SU-DHL-6 (cell line): ENCODE measurements at regions not wholly inside any gene's neighbourhood (a gene's known extent, or its start where the extent isn't known, plus 50 kb on each side); places are given as distances from the start of the nearest gene placed in this dataset.

Experiments used
- H2AFZ ChIP-seq: fragments of 200-600 bp; sonication (generic); 2 replicates; pipeline ENCODE4 v1.6.1; 2014; ENCODE audit warnings: low read depth, mild to moderate bottlenecking, moderate library complexity, mixed read lengths, antibody characterized with exemption, low read length; ENCODE audit not compliant: severe bottlenecking
- H3F3A ChIP-seq: fragments of 200-600 bp; shearing (Covaris generic); 2 replicates; pipeline ENCODE4 v1.6.0; 2016; ENCODE audit warnings: antibody characterized with exemption, mild to moderate bottlenecking; ENCODE audit not compliant: insufficient read depth
- H3K27ac ChIP-seq: fragments of 200-600 bp; sonication (generic); 2 replicates; pipeline ENCODE4 v1.5.1; 2016; ENCODE audit warnings: low read depth, mild to moderate bottlenecking, low read length, moderate library complexity, mixed read lengths
- H3K27me3 ChIP-seq: fragments of 200-600 bp; sonication (generic), shearing (Covaris generic); 2 replicates; pipeline ENCODE4 v1.6.0; 2014; ENCODE audit warnings: mild to moderate bottlenecking, low read length
- H3K36me3 ChIP-seq: fragments of 200-600 bp; sonication (generic); 2 replicates; pipeline ENCODE4 v1.6.1; 2014; ENCODE audit warnings: mild to moderate bottlenecking, low read length, mixed read lengths
- H3K4me2 ChIP-seq: fragments of 300-600, 200-600 bp; shearing (Covaris generic), sonication (generic); 2 replicates; pipeline ENCODE4 v1.6.0; 2014; ENCODE audit warnings: low read length, low read depth, mild to moderate bottlenecking; ENCODE audit not compliant: poor library complexity, severe bottlenecking
- H3K4me3 ChIP-seq: fragments of 200-600 bp; sonication (generic); 2 replicates; pipeline ENCODE4 v1.5.1; 2014; ENCODE audit warnings: antibody characterized with exemption, low read length, mild to moderate bottlenecking, mixed read lengths; ENCODE audit not compliant: insufficient read depth, poor library complexity, severe bottlenecking
- H3K79me2 ChIP-seq: fragments of 200-600 bp; sonication (generic); 2 replicates; pipeline ENCODE4 v1.6.1; 2014; ENCODE audit warnings: mild to moderate bottlenecking, low read length, moderate library complexity; ENCODE audit not compliant: insufficient read depth
- H3K9ac ChIP-seq: fragments of 200-600 bp; sonication (generic); 2 replicates; pipeline ENCODE4 v1.7.0; 2014; ENCODE audit warnings: mild to moderate bottlenecking, low read length
- H3K9me2 ChIP-seq: fragments of 200-600 bp; sonication (generic); replicated peaks from 2 replicates; pipeline ENCODE4 v1.6.1; 2014; ENCODE audit warnings: low read length; ENCODE audit not compliant: insufficient read depth
- H3K9me3 ChIP-seq: fragments of 200-600 bp; sonication (generic); 2 replicates; pipeline ENCODE4 v1.6.1; 2014; ENCODE audit warnings: low read length, mixed read lengths; ENCODE audit not compliant: insufficient read depth
- H4K20me1 ChIP-seq: fragments of 200-600 bp; sonication (generic); 2 replicates; pipeline ENCODE4 v1.6.1; 2014; ENCODE audit warnings: low read depth, mild to moderate bottlenecking, antibody characterized with exemption, low read length, moderate library complexity, mixed read lengths
- CTCF ChIP-seq: fragments of 200-600 bp; sonication (generic); IDR thresholded peaks from one replicate; pipeline ENCODE4 v1.5.1; 2017; ENCODE audit warnings: antibody characterized with exemption, mild to moderate bottlenecking, low read length, moderate library complexity; ENCODE audit not compliant: insufficient read depth, poor library complexity, severe bottlenecking
- EZH2phosphoT487 ChIP-seq: fragments of 200-600 bp; sonication (generic), shearing (Covaris generic); conservative IDR thresholded peaks from 2 replicates; pipeline ENCODE4 v1.6.1; 2018; ENCODE audit warnings: mild to moderate bottlenecking, antibody characterized with exemption, low read length, moderate library complexity, mixed read lengths

GRCh38 chr18:51603551-51603950, 406.1 kb upstream of the MEX3C start:
- H3K4me3 ChIP-seq = no peak overlapping the region
- no peaks in the 10 kb centered on the region for H3K36me3 ChIP-seq
- H3K9ac ChIP-seq = no peak overlapping the region
- no peak overlapping the region for H2AFZ ChIP-seq
- H3K9me2 ChIP-seq = no peaks in the 10 kb centered on the region
- no peaks in the 10 kb centered on the region for H3K79me2 ChIP-seq
- H3K9me3 ChIP-seq = no peaks in the 10 kb centered on the region; the same call in 1 of the 2 replicates
- no peak overlapping the region for H3K27ac ChIP-seq
- no peaks in the 10 kb centered on the region for H3F3A ChIP-seq
- no peaks in the 10 kb centered on the region for H4K20me1 ChIP-seq
- H3K4me2 ChIP-seq = no peak overlapping the region
- no peak for TF ChIP-seq EZH2phosphoT487
- TF ChIP-seq CTCF = no peak
- no peaks in the 10 kb centered on the region for H3K27me3 ChIP-seq

- no peaks in the 10 kb centered on the region for H3K27me3 ChIP-seq
- H3K27ac ChIP-seq = no peak overlapping the region
- H3K9me3 ChIP-seq = 0 out of 2 replicates have a peak, but pooled peaks cover 4% of the 10 kb centered on the region
- no peak overlapping the region for H3K4me3 ChIP-seq
- no peaks in the 10 kb centered on the region for H3K36me3 ChIP-seq
- H3K9ac ChIP-seq = no peak overlapping the region
- no peaks in the 10 kb centered on the region for H4K20me1 ChIP-seq
- no peak overlapping the region for H2AFZ ChIP-seq
- H3K79me2 ChIP-seq = no peaks in the 10 kb centered on the region
- no peaks in the 10 kb centered on the region for H3K9me2 ChIP-seq
- TF ChIP-seq CTCF = no peak
- TF ChIP-seq EZH2phosphoT487 = no peak
- H3F3A ChIP-seq = no peaks in the 10 kb centered on the region
- H3K4me2 ChIP-seq = no peak overlapping the region
Measured at GRCh38 chr18:51610481-51610880, 413.0 kb upstream of the MEX3C start.

- H3F3A ChIP-seq = no peaks in the 10 kb centered on the region
- no peaks in the 10 kb centered on the region for H3K9me2 ChIP-seq
- no peak overlapping the region for H3K27ac ChIP-seq
- TF ChIP-seq EZH2phosphoT487 (no peak), CTCF (no peak)
- H3K79me2 ChIP-seq = no peaks in the 10 kb centered on the region
- H2AFZ ChIP-seq = no peak overlapping the region
- H3K9ac ChIP-seq = no peak overlapping the region
- H3K4me2 ChIP-seq = no peak overlapping the region
- 0 out of 2 replicates have a peak, but pooled peaks cover 4% of the 10 kb centered on the region for H3K9me3 ChIP-seq
- H3K36me3 ChIP-seq = no peaks in the 10 kb centered on the region
- H4K20me1 ChIP-seq = no peaks in the 10 kb centered on the region
- no peak overlapping the region for H3K4me3 ChIP-seq
- H3K27me3 ChIP-seq = no peaks in the 10 kb centered on the region
Measured at GRCh38 chr18:51611326-51611725, 413.8 kb upstream of the MEX3C start.

- no peak overlapping the region for H3K27ac ChIP-seq
Measured at GRCh38 chr18:51614033-51614432, 416.6 kb upstream of the MEX3C start.

More at GRCh38 chr18:51614033-51614432, 416.6 kb upstream of the MEX3C start:
- Histone ChIP-seq H3K4me3 (no peak overlapping the region), H3K36me3 (no peaks in the 10 kb centered on the region), H2AFZ (no peak overlapping the region), H3K4me2 (no peak overlapping the region), H4K20me1 (no peaks in the 10 kb centered on the region), H3K9me3 (0 out of 2 replicates have a peak, but pooled peaks cover 4% of the 10 kb centered on the region), H3K9me2 (no peaks in the 10 kb centered on the region), H3K79me2 (no peaks in the 10 kb centered on the region), H3K27me3 (no peaks in the 10 kb centered on the region), H3F3A (no peaks in the 10 kb centered on the region), H3K9ac (no peak overlapping the region)
- TF ChIP-seq EZH2phosphoT487 (no peak), CTCF (no peak)
